Kidney (tissue), 13 donors: ENCODE measurements at regions not wholly inside any gene's neighbourhood (a gene's known extent, or its start where the extent isn't known, plus 50 kb on each side); places are given as distances from the start of the nearest gene placed in this dataset.

ENCODE experiments used
- DNase-seq, 5 donors: peaks; one replicate each; pipeline ENCODE4 v3.0.0-alpha.2; 2013 to 2020
- FAIRE-seq: peaks from 2 replicates; lab custom pipeline; 2012; peaks lifted over from hg19 to GRCh38; lab: Jason Lieb, UNC
- H3K27ac ChIP-seq, 2 donors: one replicate each; pipeline ENCODE4 v1.7.0; 2013; ENCODE audit warnings: low read depth in 2 of 2, low read length in 2 of 2, inconsistent platforms in 1 of 2
- H3K27me3 ChIP-seq: one replicate; pipeline ENCODE4 v1.7.1; 2013; ENCODE audit warnings: low read length, inconsistent platforms; ENCODE audit not compliant: control insufficient read depth, insufficient read depth
- H3K36me3 ChIP-seq, 3 donors: one replicate each; pipeline versions ENCODE4 v1.7.0 to v1.7.1; 2013; ENCODE audit warnings: low read length in 3 of 3, control low read depth in 1 of 3, inconsistent platforms in 1 of 3; ENCODE audit not compliant: insufficient read depth in 3 of 3, control insufficient read depth in 2 of 3
- H3K4me1 ChIP-seq, 3 donors: one replicate each; pipeline versions ENCODE4 v1.7.0 to v1.7.1; 2013; ENCODE audit warnings: low read length in 3 of 3, inconsistent platforms in 1 of 3, low read depth in 1 of 3; ENCODE audit not compliant: control insufficient read depth in 2 of 3, insufficient read depth in 2 of 3
- H3K4me3 ChIP-seq, 3 donors: one replicate each; pipeline versions ENCODE4 v1.7.0 to v1.8.1; 2013; ENCODE audit warnings: low read length in 3 of 3, control low read depth in 1 of 3, inconsistent platforms in 1 of 3
- H3K9ac ChIP-seq, 3 donors: one replicate each; pipeline versions ENCODE4 v1.7.0 to v1.7.1; 2013; ENCODE audit warnings: low read length in 3 of 3, control low read depth in 1 of 3, inconsistent platforms in 1 of 3
- H3K9me3 ChIP-seq, 3 donors: one replicate each; pipeline versions ENCODE4 v1.7.0 to v1.7.1; 2013; ENCODE audit warnings: low read length in 3 of 3, control low read depth in 1 of 3, inconsistent platforms in 1 of 3; ENCODE audit not compliant: control insufficient read depth in 2 of 3, insufficient read depth in 1 of 3
- CTCF ChIP-seq: IDR thresholded peaks from 3 replicates; pipeline ENCODE4 v1.5.1; 2012; ENCODE audit warnings: mild to moderate bottlenecking, moderate library complexity, borderline replicate concordance; ENCODE audit not compliant: insufficient read depth; ENCODE audit errors: extremely low read depth
- intact Hi-C: fragments of 100-400 bp; cut with DNase I; formaldehyde crosslinking; loops from one replicate; pipeline ENCODE4 v1.11.1; 2022
- donor health status: control.
- donor health status: control.
- donor health status: control.
- donor health status: control.
- donor health status: control.
- donor health status: DM: yes; HTN: yes; CAD: no.
- donor health status: Normal renal cell carcinoma (clear cell type).

- intact Hi-C loops = no loop called here
- no peak for TF ChIP-seq CTCF
- H3K27ac ChIP-seq = no peak overlapping the region
- FAIRE-seq = no peak
- peak in 4 of 5 donors; percentile 58 to 88 (median 70) for DNase-seq
- H3K4me3 ChIP-seq = no peak overlapping the region
- H3K4me1 ChIP-seq = peaks cover 0 to 5% (median 0%) of the 10 kb centered on the region in 3 donors
- H3K36me3 ChIP-seq = no peaks in the 10 kb centered on the region
- H3K9ac ChIP-seq = no peak overlapping the region
- no peaks in the 10 kb centered on the region for H3K9me3 ChIP-seq
- no peaks in the 10 kb centered on the region for H3K27me3 ChIP-seq
Observed at GRCh38 chr14:54177641-54178621, 218.9 kb upstream of the CDKN3 start.

- no peak overlapping the region for H3K27ac ChIP-seq
- no peak for TF ChIP-seq CTCF
- DNase-seq = no peak
- H3K36me3 ChIP-seq = no peaks in the 10 kb centered on the region
- intact Hi-C loops = no loop called here
- H3K27me3 ChIP-seq = no peaks in the 10 kb centered on the region
- FAIRE-seq = no peak
- no peaks in the 10 kb centered on the region for H3K4me1 ChIP-seq
- no peaks in the 10 kb centered on the region for H3K9me3 ChIP-seq
- H3K4me3 ChIP-seq = no peak overlapping the region
- no peak overlapping the region for H3K9ac ChIP-seq
Observed at GRCh38 chr14:54182419-54183045, 214.3 kb upstream of the CDKN3 start.

GRCh38 chr14:54186821-54187763, 209.7 kb upstream of the CDKN3 start:
- Histone ChIP-seq H3K27me3 (no peaks in the 10 kb centered on the region), H3K4me1 (peaks cover 0 to 2% (median 0%) of the 10 kb centered on the region in 3 donors), H3K9ac (no peak overlapping the region), H3K9me3 (no peaks in the 10 kb centered on the region), H3K27ac (no peak overlapping the region), H3K36me3 (no peaks in the 10 kb centered on the region), H3K4me3 (no peak overlapping the region)
- no peak for FAIRE-seq
- TF ChIP-seq CTCF = no peak
- intact Hi-C loops = no loop called here
- peak in 4 of 5 donors; percentile 59 to 87 (median 74) for DNase-seq
